GM18951 (cell line): ENCODE measurements at regions not wholly inside any gene's neighbourhood (a gene's known extent, or its start where the extent isn't known, plus 50 kb on each side); places are given as distances from the start of the nearest gene placed in this dataset.

Source experiments
- POLR2A ChIP-seq: IDR thresholded peaks from 4 replicates; pipeline ENCODE4 v1.6.1; 2011; ENCODE audit warnings: mild to moderate bottlenecking; ENCODE audit not compliant: insufficient read length, insufficient read depth; ENCODE audit errors: extremely low read depth
- in situ Hi-C: fragments of 300-500 bp; cut with MboI; formaldehyde crosslinking; loops from one replicate; pipeline ENCODE4 v1.12.0; 2022; ENCODE audit warnings: low sequenced_read_pairs, mixed read lengths, inconsistent platforms; ENCODE audit not compliant: unreplicated experiment

GRCh38 chr2:129653246-129653645 is 326.2 kb upstream of the RAB6C start:
- in situ Hi-C loops = no loop called here
- TF ChIP-seq POLR2A = no peak

- no peak for TF ChIP-seq POLR2A
- in situ Hi-C loops = no loop called here
Observed at GRCh38 chr2:129654331-129654730, 325.1 kb upstream of the RAB6C start.

DNA sequence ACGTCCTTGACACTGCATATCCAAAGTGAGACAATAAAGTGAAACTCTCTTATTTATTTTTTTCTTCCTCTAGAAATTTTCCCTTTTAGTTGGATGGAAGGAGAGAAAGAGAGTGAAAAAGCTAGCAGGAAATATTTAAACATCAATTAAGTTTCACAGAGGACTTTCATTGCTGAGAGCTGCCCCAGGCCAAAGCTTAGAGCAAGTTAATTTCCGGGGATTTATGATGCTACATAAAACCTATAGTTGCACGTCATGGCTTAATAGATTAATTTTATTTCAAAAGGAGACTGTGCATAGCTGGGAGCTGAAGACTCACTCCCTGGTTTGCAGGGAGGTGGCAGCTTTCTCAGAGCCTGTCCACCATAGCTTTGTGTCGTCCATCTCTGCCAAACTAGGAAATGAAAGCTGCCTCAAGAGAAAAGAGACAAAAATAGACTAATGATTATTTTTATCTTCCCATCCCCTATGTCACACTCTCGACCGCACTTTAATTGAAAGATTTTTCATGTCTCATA is 323.3 kb upstream of the RAB6C start:
- TF ChIP-seq POLR2A = no peak
- in situ Hi-C loops = no loop called here

DNA sequence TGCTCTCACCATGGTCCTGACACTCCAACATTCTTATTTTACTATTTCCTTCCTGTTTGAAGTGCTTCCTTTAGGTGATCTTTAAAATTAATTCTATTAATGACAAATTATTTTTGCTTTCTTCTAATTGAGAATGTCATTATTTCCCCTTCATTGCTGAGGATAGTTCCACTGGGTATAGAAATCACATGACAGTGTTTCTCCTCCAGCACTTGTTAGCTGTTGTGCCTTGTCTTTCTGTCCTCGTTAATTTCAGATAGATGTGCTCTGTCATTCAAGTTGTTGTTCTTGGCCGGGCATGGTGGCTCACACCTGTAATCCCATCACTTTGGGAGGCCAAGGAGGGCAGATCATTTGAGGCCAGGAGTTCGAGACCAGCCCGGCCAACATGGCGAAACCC is 321.0 kb upstream of the RAB6C start:
- TF ChIP-seq POLR2A = no peak
- in situ Hi-C loops = no loop called here

DNA sequence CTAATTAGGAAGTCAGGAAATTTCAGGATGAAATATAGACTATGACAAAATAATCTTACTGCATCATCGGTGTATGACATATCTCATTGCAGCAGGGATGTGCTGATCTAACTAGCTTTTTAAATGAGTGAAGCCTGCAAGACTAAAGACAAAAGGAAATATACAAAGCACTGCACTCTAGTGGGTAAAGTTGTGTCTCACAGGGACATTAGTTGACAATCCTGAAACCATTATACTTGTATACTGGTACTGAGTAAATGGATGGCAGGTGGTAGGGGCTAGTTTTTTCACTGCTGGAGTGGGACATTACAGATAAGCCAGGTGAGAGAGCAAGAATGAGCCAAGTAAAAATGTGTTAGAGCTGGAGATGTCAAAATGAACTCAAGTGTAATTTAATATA is 317.5 kb upstream of the RAB6C start:
- no peak for TF ChIP-seq POLR2A
- in situ Hi-C loops = no loop called here

- in situ Hi-C loops = no loop called here
- no peak for TF ChIP-seq POLR2A
Observed at GRCh38 chr2:129667577-129667976, 311.9 kb upstream of the RAB6C start.

DNA sequence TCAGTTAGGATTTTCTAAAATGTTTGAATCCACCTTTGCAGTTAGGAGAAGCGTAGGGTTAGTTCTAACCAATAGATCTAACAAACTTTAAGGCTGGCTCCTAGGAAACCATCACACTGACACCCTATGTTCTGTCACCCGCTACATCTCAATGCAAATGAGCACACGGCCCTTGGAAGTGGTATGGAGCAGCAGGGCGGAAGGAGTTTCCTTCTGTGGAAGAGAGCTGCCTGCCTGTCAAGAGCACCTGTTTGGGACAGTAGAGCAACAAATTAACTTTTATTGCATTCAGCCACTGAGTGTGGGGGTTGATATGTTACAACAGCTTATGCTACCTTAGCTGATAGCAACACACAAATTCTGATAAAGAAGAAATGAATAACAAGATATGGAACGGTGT is 306.9 kb upstream of the RAB6C start:
- in situ Hi-C loops = no loop called here
- no peak for TF ChIP-seq POLR2A

DNA sequence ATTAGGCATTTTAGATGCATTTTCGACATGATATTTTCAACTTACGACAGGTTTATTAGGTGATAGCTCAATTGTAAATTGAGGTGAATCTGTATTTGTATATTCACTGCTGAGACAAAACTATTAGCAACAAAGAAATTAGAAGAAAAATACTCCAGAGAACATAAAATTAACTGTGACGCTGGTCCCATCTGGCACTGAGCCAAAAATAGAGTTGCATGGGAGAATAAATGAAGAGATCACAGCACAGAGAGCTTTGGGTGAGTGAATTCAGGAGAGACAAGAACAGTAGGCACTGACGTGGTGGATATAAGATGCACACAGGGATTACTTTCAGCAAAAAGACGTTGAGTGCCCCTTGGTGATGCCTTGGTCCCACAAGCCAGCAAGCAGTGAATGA is 306.2 kb upstream of the RAB6C start:
- no peak for TF ChIP-seq POLR2A
- in situ Hi-C loops = no loop called here

DNA sequence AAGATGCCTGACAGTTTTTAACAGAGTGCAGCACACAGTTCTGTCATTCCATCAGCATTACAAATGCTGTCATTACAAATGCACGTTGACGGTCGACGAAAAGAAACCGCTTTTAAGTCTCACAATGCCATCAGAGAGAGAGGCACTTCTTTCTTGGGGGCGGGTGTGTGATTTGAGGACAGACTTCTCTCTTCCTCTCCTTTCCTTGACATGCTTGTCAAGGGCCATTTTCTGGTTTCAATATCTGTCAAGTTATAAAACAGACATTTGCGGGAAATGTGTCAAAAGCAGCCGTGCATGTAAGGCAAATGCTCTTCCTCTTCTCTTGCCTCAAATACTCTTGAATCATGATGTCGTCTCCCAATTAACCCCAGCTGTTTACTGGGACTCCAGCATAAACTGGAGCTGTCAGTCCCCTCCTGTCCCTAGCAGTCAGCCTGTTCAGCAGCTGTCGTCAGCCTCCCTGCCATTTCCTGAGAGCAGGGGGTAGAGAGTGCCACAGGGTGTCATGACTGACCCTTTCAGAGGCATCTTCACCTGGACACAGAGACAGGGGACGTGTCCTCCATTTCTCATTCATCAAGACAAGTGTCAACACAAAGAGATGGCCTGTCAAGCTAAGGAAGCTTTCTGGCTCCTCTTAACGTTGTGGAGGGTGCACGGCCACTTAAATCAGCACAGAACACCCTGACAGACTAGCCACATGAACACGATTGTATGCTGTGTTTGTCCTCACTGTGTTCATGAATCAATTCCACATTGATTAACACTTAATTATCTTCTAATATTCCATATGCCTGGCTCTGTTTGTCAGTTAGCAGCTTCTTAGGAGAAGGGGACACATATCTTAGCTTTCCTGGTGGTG is 305.4 kb upstream of the RAB6C start:
- in situ Hi-C loops = no loop called here
- no peak for TF ChIP-seq POLR2A

DNA sequence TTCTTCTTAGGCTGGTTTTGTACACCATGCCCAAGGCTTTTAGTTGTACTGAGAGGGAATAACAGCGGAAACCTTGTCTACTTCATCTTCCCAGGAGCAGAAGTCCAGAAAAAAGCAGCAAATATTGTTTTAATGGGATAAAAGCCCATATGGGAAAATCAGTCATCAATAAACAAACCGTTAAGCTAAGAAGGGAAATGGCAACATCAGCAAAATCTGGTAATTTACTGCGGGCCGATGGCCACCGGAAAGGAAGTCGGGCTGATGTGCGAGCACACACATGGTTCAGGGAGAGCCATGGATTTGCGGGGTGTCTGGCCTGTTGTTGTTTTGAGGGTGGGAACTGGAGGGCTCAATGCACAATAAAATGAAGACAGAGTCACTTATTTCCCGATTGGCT is 300.7 kb upstream of the RAB6C start:
- no peak for TF ChIP-seq POLR2A
- in situ Hi-C loops = no loop called here

DNA sequence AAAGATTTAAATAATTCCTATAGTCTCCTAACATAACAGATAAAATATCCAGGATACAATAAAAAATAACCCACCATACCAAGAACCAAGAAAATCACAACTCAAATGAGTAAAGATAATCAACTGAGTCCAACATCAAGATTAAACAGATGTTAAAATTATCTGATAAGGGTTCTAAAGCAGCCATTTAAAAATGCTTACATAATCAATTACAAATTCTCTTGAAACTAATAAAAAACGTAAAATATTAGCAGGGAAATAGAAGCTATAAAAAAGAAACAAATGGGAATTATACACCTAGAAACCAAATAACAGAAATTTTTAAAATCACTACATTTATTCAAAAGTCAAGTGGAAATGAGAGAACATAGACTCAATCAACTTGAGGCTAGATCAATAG is 297.7 kb upstream of the RAB6C start:
- TF ChIP-seq POLR2A = no peak
- in situ Hi-C loops = no loop called here

DNA sequence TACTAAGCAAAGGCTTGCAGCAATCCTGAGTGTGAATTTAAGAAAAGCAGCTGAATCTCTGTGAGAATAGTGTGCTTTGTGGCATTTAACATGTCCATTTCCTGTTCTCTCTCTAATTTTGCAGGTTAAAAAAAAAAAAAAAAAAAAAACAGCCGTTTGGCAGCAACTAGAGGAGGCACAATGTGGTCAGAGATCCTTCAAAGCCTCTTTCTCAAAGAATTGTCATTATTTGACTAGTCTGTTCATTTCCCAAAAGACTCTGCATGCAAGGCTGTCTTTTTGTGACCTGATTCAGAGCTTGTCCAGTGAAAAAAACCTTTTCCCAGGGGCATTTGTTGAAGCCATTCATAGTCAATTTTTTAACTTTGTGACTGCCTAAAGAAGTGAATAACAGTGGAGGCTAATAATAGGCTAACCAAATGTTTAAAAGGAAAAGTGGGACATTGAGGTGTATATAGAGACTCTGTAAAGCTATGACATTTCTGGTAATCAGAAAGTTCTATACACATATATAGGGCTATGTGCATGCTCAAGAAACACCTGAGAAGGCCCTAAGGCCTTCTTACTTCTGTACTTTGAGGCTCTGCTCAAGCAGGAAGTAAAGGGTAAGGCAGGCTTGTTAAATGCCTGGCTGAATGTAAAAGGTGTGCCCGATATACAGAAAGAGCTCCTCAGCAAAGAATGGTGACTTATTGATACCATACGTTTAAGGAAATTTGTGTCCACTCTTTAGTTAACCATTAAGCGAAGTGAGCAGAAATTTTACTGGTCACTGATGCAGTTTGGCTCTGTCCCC is 289.6 kb upstream of the RAB6C start:
- in situ Hi-C loops = no loop called here
- no peak for TF ChIP-seq POLR2A

GRCh38 chr2:129695496-129695895 is 284.0 kb upstream of the RAB6C start:
- TF ChIP-seq POLR2A = no peak
- in situ Hi-C loops = no loop called here

DNA sequence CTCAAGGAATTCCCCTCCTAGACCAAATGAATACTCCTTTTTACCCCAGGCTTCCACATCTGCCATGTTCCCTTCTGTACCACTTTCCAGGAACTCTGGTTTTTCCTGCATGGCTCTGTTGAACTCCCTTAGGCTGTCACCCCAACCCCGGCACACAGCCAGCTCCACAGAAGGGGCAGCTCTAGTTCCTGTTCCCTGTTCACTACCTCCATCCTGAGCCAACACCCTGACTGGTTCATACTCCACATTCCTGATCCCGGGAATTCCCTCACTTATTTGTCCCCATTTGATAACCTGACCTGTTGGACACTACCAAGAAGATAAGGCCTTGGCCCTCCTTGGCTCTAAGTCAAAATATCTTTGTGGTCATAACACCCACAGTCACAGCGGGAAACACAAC is 280.9 kb upstream of the RAB6C start:
- TF ChIP-seq POLR2A = no peak
- in situ Hi-C loops = no loop called here
